GM23338 (cell line): ENCODE measurements at regions not wholly inside any gene's neighbourhood (a gene's known extent, or its start where the extent isn't known, plus 50 kb on each side); places are given as distances from the start of the nearest gene placed in this dataset.

Source experiments
- CREB1 ChIP-seq: fragments of 250-450 bp; sonication (Bioruptor Pico); IDR thresholded peaks from 2 replicates; pipeline ENCODE4 v1.5.0; 2020; ENCODE audit warnings: low read depth, mild to moderate bottlenecking, moderate library complexity
- CTCF ChIP-seq, 2 experiments: fragments of 200-600 bp in 1 of 2; sonication (generic) in 1 of 2; conservative IDR thresholded peaks; 2 replicates each; pipeline versions ENCODE4 v1.5.1 to v1.6.1; 2016 to 2017; ENCODE audit warnings: antibody characterized with exemption in 2 of 2, low read depth in 2 of 2, mild to moderate bottlenecking in 2 of 2, moderate library complexity in 1 of 2
- EZH2 ChIP-seq: fragments of 200-600 bp; sonication (generic); IDR thresholded peaks from one replicate; pipeline ENCODE4 v1.8.0; 2017; ENCODE audit warnings: antibody characterized with exemption, mild to moderate bottlenecking, low read depth; ENCODE audit not compliant: unreplicated experiment
- EZH2phosphoT487 ChIP-seq: fragments of 200-600 bp; sonication (generic); IDR thresholded peaks from one replicate; pipeline ENCODE4 v1.8.1; 2018; ENCODE audit warnings: antibody characterized with exemption; ENCODE audit not compliant: unreplicated experiment
- NANOG ChIP-seq: IDR thresholded peaks from 2 replicates; pipeline ENCODE4 v1.6.1; 2016; ENCODE audit warnings: antibody characterized with exemption, borderline replicate concordance
- POLR2AphosphoS5 ChIP-seq: IDR thresholded peaks from 2 replicates; pipeline ENCODE4 v1.6.1; 2016; ENCODE audit warnings: antibody characterized with exemption, low read depth
- REST ChIP-seq: IDR thresholded peaks from one replicate; pipeline ENCODE4 v1.6.1; 2018; ENCODE audit warnings: antibody characterized with exemption; ENCODE audit not compliant: unreplicated experiment

- no peak for TF ChIP-seq CTCF (conservative IDR thresholded peaks at IDR 0.05; ENCODE audit: low read depth in 2 of 2)
- no peak for TF ChIP-seq REST
- TF ChIP-seq EZH2, result no peak
- TF ChIP-seq POLR2AphosphoS5, result no peak
- TF ChIP-seq EZH2phosphoT487, result no peak
- no peak for TF ChIP-seq CREB1 (CRISPR knock-in tag)
- no peak for TF ChIP-seq NANOG
Observed at GRCh38 chr11:37519781-37520180, 921.7 kb upstream of the RAG2 start.
